ENCODE measurements at regions not wholly inside any gene's neighbourhood (a gene's known extent, or its start where the extent isn't known, plus 50 kb on each side); places are given as distances from the start of the nearest gene placed in this dataset.

DNA sequence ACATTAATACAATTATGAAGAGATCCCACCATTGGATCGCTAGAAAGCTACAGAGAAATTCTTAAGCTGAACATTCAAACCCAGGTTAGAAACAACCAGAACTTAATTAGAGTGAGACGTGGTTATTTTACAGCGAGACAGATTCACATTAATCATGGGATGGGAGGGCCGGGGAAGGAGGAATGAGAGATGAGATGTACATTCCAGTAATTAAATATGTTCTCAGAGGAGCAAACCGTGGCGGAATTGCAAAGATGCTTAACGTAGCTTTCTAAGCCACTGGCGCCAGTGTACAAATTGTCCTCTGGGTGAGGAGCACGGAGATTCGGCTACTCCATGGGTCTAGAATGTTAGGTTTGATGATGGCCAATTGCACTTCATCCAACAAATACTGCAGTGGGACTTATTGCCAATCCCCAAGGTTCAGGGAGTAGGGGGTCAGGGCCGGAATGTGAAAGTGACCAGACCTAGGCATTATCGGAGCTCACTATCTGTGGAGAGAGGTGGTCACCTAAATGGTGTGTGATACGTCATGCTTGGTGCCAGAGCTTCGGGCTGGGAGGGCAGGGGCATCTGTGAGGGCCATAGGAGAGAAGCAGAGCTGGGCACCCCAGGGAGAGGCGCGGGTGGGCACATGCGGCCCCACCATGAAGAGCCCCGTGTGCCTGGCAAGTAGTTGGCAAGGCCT is 114.7 kb downstream of the EDN3 start:
- peaks cover 0 to 5% (median 0%) of the 10 kb centered on the region in 11 donors for H3K9me3 ChIP-seq
- H3K36me3 ChIP-seq = no peaks in the 10 kb centered on the region
- DNase-seq (no peak), ATAC-seq (no peak)
- H3K4me1 ChIP-seq = no peaks in the 10 kb centered on the region
- TF ChIP-seq, protein P1, sequence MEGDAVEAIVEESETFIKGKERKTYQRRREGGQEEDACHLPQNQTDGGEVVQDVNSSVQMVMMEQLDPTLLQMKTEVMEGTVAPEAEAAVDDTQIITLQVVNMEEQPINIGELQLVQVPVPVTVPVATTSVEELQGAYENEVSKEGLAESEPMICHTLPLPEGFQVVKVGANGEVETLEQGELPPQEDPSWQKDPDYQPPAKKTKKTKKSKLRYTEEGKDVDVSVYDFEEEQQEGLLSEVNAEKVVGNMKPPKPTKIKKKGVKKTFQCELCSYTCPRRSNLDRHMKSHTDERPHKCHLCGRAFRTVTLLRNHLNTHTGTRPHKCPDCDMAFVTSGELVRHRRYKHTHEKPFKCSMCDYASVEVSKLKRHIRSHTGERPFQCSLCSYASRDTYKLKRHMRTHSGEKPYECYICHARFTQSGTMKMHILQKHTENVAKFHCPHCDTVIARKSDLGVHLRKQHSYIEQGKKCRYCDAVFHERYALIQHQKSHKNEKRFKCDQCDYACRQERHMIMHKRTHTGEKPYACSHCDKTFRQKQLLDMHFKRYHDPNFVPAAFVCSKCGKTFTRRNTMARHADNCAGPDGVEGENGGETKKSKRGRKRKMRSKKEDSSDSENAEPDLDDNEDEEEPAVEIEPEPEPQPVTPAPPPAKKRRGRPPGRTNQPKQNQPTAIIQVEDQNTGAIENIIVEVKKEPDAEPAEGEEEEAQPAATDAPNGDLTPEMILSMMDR (IDR thresholded peaks at IDR 0.05) = no peak
- no peak overlapping the region for H3K27ac ChIP-seq
- H3K4me3 ChIP-seq = no peak overlapping the region
- WGBS, 2 donors = 88 to 93% methylated on average over 18 of the region's 18 CpGs
- peaks cover 0 to 61% (median 39%) of the 10 kb centered on the region in 7 donors for H3K27me3 ChIP-seq
- intact Hi-C loops (cut with DNase I) = no loop called here

GRCh38 chr20:59416916-59417315 is 116.5 kb downstream of the EDN3 start:
- no peaks in the 10 kb centered on the region for H3K4me1 ChIP-seq
- no peak for DNase-seq
- intact Hi-C loops (cut with DNase I) = no loop called here
- no peaks in the 10 kb centered on the region for H3K36me3 ChIP-seq
- peaks cover 0 to 5% (median 0%) of the 10 kb centered on the region in 11 donors for H3K9me3 ChIP-seq
- H3K27me3 ChIP-seq = peaks cover 0 to 50% (median 38%) of the 10 kb centered on the region in 7 donors
- no peak overlapping the region for H3K27ac ChIP-seq
- TF ChIP-seq, protein P1 (IDR thresholded peaks at IDR 0.05) = no peak
- H3K4me3 ChIP-seq = no peak overlapping the region
- no peak for ATAC-seq
- 80 to 87% methylated on average over 5 of the region's 5 CpGs for WGBS, 2 donors

DNA sequence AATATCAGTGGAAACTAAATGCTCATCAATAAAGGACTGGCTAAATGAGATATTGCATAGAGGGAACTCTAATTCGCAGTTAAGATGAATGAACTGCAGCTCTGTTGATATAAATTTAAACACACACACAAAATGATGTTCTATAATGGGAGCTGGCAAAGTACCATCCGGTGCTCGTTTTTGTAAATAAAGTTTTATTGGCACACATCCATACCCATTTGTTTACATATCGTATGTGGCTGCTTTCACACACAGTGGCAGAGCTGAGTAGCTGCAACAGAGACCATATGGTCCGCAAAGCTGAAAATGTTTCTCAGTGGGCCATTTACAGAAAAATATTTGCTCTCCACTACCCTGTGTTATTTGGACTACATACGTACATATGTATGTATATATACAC is 120.7 kb downstream of the EDN3 start:
- Histone ChIP-seq H3K27me3 (peaks cover 0 to 28% (median 3%) of the 10 kb centered on the region in 7 donors), H3K9me3 (no peaks in the 10 kb centered on the region), H3K4me3 (no peak overlapping the region), H3K4me1 (no peaks in the 10 kb centered on the region), H3K36me3 (no peaks in the 10 kb centered on the region), H3K27ac (no peak overlapping the region)
- ATAC-seq (no peak), DNase-seq (no peak)
- TF ChIP-seq, protein P1 (IDR thresholded peaks at IDR 0.05) = no peak
- intact Hi-C loops (cut with DNase I) = no loop called here
- WGBS, 2 donors = 84 to 89% methylated on average over 6 of the region's 6 CpGs

GRCh38 chr20:59421920-59422637 is 121.7 kb downstream of the EDN3 start:
- intact Hi-C loops (cut with DNase I) = no loop called here
- DNase-seq (no peak), ATAC-seq (peak in 5 of 8 donors; percentile 9 to 68 (median 28))
- Histone ChIP-seq H3K4me1 (no peaks in the 10 kb centered on the region), H3K27ac (no peak overlapping the region), H3K27me3 (peaks cover 0 to 26% (median 3%) of the 10 kb centered on the region in 7 donors), H3K9me3 (no peaks in the 10 kb centered on the region), H3K4me3 (no peak overlapping the region), H3K36me3 (no peaks in the 10 kb centered on the region)
- 79% methylated on average over 13 of the region's 13 CpGs for WGBS, 2 donors
- TF ChIP-seq, protein P1 (IDR thresholded peaks at IDR 0.05) = no peak

All from heart right ventricle (tissue), 16 donors.